ENCODE measurements at regions not wholly inside any gene's neighbourhood (a gene's known extent, or its start where the extent isn't known, plus 50 kb on each side); places are given as distances from the start of the nearest gene placed in this dataset.
"Not testable (repeated sequence)": the region's sequence is repeated elsewhere in the genome, so short reads cannot be mapped to it uniquely, and the experiment has no call there.

GRCh38 chr3:151675858-151676615 is 57.7 kb upstream of the AADACL2 start:
- H3K4me3 ChIP-seq (ENCODE audit: low read length): no peak overlapping the region
- H3K27ac ChIP-seq (ENCODE audit: low read length): no peak overlapping the region
- H3K79me2 ChIP-seq (ENCODE audit: low read length): no peaks in the 10 kb centered on the region
- no peaks in the 10 kb centered on the region for H3K36me3 ChIP-seq (ENCODE audit: insufficient read depth, low read length)
- no peaks in the 10 kb centered on the region for H3K9me2 ChIP-seq (replicated peaks; ENCODE audit: insufficient read depth, low read length)
- H4K20me1 ChIP-seq (ENCODE audit: insufficient read depth, low read depth, low read length): no peaks in the 10 kb centered on the region
- no peak overlapping the region for H2AFZ ChIP-seq (ENCODE audit: low read length)
- no peaks in the 10 kb centered on the region for H3K27me3 ChIP-seq (ENCODE audit: low read length)
- H3K9ac ChIP-seq (ENCODE audit: low read length): no peak overlapping the region
- H3K4me1 ChIP-seq (ENCODE audit: low read length): no peaks in the 10 kb centered on the region
- no peaks in the 10 kb centered on the region for H3K9me3 ChIP-seq (ENCODE audit: low read length)
- DNase-seq: no peak
- H3K4me2 ChIP-seq (ENCODE audit: low read depth, low read length, poor library complexity, severe bottlenecking): no peak overlapping the region

- H3K9me2 ChIP-seq (replicated peaks; ENCODE audit: insufficient read depth, low read length): no peaks in the 10 kb centered on the region
- H3K27me3 ChIP-seq (ENCODE audit: low read length): no peaks in the 10 kb centered on the region
- DNase-seq: no peak
- no peak overlapping the region for H3K4me3 ChIP-seq (ENCODE audit: low read length)
- no peaks in the 10 kb centered on the region for H3K9me3 ChIP-seq (ENCODE audit: low read length)
- no peaks in the 10 kb centered on the region for H3K4me1 ChIP-seq (ENCODE audit: low read length)
- no peak overlapping the region for H3K4me2 ChIP-seq (ENCODE audit: low read depth, low read length, poor library complexity, severe bottlenecking)
- no peaks in the 10 kb centered on the region for H3K36me3 ChIP-seq (ENCODE audit: insufficient read depth, low read length)
- H3K27ac ChIP-seq (ENCODE audit: low read length): no peak overlapping the region
- H3K9ac ChIP-seq (ENCODE audit: low read length): no peak overlapping the region
- H2AFZ ChIP-seq (ENCODE audit: low read length): no peak overlapping the region
- H3K79me2 ChIP-seq (ENCODE audit: low read length): no peaks in the 10 kb centered on the region
- H4K20me1 ChIP-seq (ENCODE audit: insufficient read depth, low read depth, low read length): no peaks in the 10 kb centered on the region
These were observed 59.8 kb upstream of the AADACL2 start for GRCh38 chr3:151673974-151674373.

GRCh38 chr3:151667762-151668161 is 66.0 kb upstream of the AADACL2 start:
- H3K27me3 ChIP-seq (ENCODE audit: low read length); H3K4me2 ChIP-seq (ENCODE audit: low read depth, low read length, poor library complexity, severe bottlenecking); H3K4me1 ChIP-seq (ENCODE audit: low read length); H4K20me1 ChIP-seq (ENCODE audit: insufficient read depth, low read depth, low read length); H3K36me3 ChIP-seq (ENCODE audit: insufficient read depth, low read length); H3K79me2 ChIP-seq (ENCODE audit: low read length); H3K4me3 ChIP-seq (ENCODE audit: low read length); H3K27ac ChIP-seq (ENCODE audit: low read length); H3K9me2 ChIP-seq (replicated peaks; ENCODE audit: insufficient read depth, low read length); H3K9ac ChIP-seq (ENCODE audit: low read length); DNase-seq; H3K9me3 ChIP-seq (ENCODE audit: low read length); H2AFZ ChIP-seq (ENCODE audit: low read length): not testable (repeated sequence)

GRCh38 chr3:151660885-151661284 is 72.8 kb upstream of the AADACL2 start:
- H3K9me3 ChIP-seq (ENCODE audit: low read length): no peaks in the 10 kb centered on the region
- no peaks in the 10 kb centered on the region for H3K9me2 ChIP-seq (replicated peaks; ENCODE audit: insufficient read depth, low read length)
- no peak overlapping the region for H3K4me3 ChIP-seq (ENCODE audit: low read length)
- H4K20me1 ChIP-seq (ENCODE audit: insufficient read depth, low read depth, low read length): no peaks in the 10 kb centered on the region
- DNase-seq: peak; percentile 57
- H3K27me3 ChIP-seq (ENCODE audit: low read length): no peaks in the 10 kb centered on the region
- H3K36me3 ChIP-seq (ENCODE audit: insufficient read depth, low read length): no peaks in the 10 kb centered on the region
- H3K4me2 ChIP-seq (ENCODE audit: low read depth, low read length, poor library complexity, severe bottlenecking): no peak overlapping the region
- H3K27ac ChIP-seq (ENCODE audit: low read length): no peak overlapping the region
- H3K4me1 ChIP-seq (ENCODE audit: low read length): no peaks in the 10 kb centered on the region
- no peak overlapping the region for H2AFZ ChIP-seq (ENCODE audit: low read length)
- H3K9ac ChIP-seq (ENCODE audit: low read length): no peak overlapping the region
- no peaks in the 10 kb centered on the region for H3K79me2 ChIP-seq (ENCODE audit: low read length)

GRCh38 chr3:151644986-151645385 is 88.7 kb upstream of the AADACL2 start:
- H2AFZ ChIP-seq (ENCODE audit: low read length): no peak overlapping the region
- no peaks in the 10 kb centered on the region for H4K20me1 ChIP-seq (ENCODE audit: insufficient read depth, low read depth, low read length)
- H3K27ac ChIP-seq (ENCODE audit: low read length): no peak overlapping the region
- no peaks in the 10 kb centered on the region for H3K9me2 ChIP-seq (replicated peaks; ENCODE audit: insufficient read depth, low read length)
- no peaks in the 10 kb centered on the region for H3K27me3 ChIP-seq (ENCODE audit: low read length)
- no peak for DNase-seq
- no peak overlapping the region for H3K9ac ChIP-seq (ENCODE audit: low read length)
- H3K79me2 ChIP-seq (ENCODE audit: low read length): no peaks in the 10 kb centered on the region
- H3K4me3 ChIP-seq (ENCODE audit: low read length): no peak overlapping the region
- no peak overlapping the region for H3K4me2 ChIP-seq (ENCODE audit: low read depth, low read length, poor library complexity, severe bottlenecking)
- no peaks in the 10 kb centered on the region for H3K9me3 ChIP-seq (ENCODE audit: low read length)
- H3K4me1 ChIP-seq (ENCODE audit: low read length): no peaks in the 10 kb centered on the region
- no peaks in the 10 kb centered on the region for H3K36me3 ChIP-seq (ENCODE audit: insufficient read depth, low read length)

GRCh38 chr3:151644020-151644620 is 89.6 kb upstream of the AADACL2 start:
- no peak for DNase-seq
- H4K20me1 ChIP-seq (ENCODE audit: insufficient read depth, low read depth, low read length): no peaks in the 10 kb centered on the region
- no peaks in the 10 kb centered on the region for H3K9me3 ChIP-seq (ENCODE audit: low read length)
- no peak overlapping the region for H3K4me3 ChIP-seq (ENCODE audit: low read length)
- no peaks in the 10 kb centered on the region for H3K9me2 ChIP-seq (replicated peaks; ENCODE audit: insufficient read depth, low read length)
- H3K36me3 ChIP-seq (ENCODE audit: insufficient read depth, low read length): no peaks in the 10 kb centered on the region
- no peaks in the 10 kb centered on the region for H3K79me2 ChIP-seq (ENCODE audit: low read length)
- H3K9ac ChIP-seq (ENCODE audit: low read length): no peak overlapping the region
- H3K27me3 ChIP-seq (ENCODE audit: low read length): no peaks in the 10 kb centered on the region
- no peak overlapping the region for H3K4me2 ChIP-seq (ENCODE audit: low read depth, low read length, poor library complexity, severe bottlenecking)
- no peaks in the 10 kb centered on the region for H3K4me1 ChIP-seq (ENCODE audit: low read length)
- H3K27ac ChIP-seq (ENCODE audit: low read length): no peak overlapping the region
- H2AFZ ChIP-seq (ENCODE audit: low read length): no peak overlapping the region

GRCh38 chr3:151639418-151639740 is 94.3 kb upstream of the AADACL2 start:
- Histone ChIP-seq H3K79me2 (ENCODE audit: low read length) (no peaks in the 10 kb centered on the region), H3K9me3 (ENCODE audit: low read length) (no peaks in the 10 kb centered on the region), H3K27me3 (ENCODE audit: low read length) (no peaks in the 10 kb centered on the region), H3K4me2 (ENCODE audit: low read depth, low read length, poor library complexity, severe bottlenecking) (no peak overlapping the region), H3K36me3 (ENCODE audit: insufficient read depth, low read length) (no peaks in the 10 kb centered on the region), H3K9ac (ENCODE audit: low read length) (no peak overlapping the region), H4K20me1 (ENCODE audit: insufficient read depth, low read depth, low read length) (no peaks in the 10 kb centered on the region), H2AFZ (ENCODE audit: low read length) (no peak overlapping the region), H3K4me1 (ENCODE audit: low read length) (no peaks in the 10 kb centered on the region), H3K4me3 (ENCODE audit: low read length) (no peak overlapping the region), H3K27ac (ENCODE audit: low read length) (no peak overlapping the region), H3K9me2 (replicated peaks; ENCODE audit: insufficient read depth, low read length) (no peaks in the 10 kb centered on the region)
- DNase-seq: no peak

GRCh38 chr3:151638555-151639417 is 94.9 kb upstream of the AADACL2 start:
- no peaks in the 10 kb centered on the region for H3K9me3 ChIP-seq (ENCODE audit: low read length)
- H3K4me3 ChIP-seq (ENCODE audit: low read length): no peak overlapping the region
- H3K36me3 ChIP-seq (ENCODE audit: insufficient read depth, low read length): no peaks in the 10 kb centered on the region
- H3K27me3 ChIP-seq (ENCODE audit: low read length): no peaks in the 10 kb centered on the region
- H3K27ac ChIP-seq (ENCODE audit: low read length): no peak overlapping the region
- no peak overlapping the region for H3K4me2 ChIP-seq (ENCODE audit: low read depth, low read length, poor library complexity, severe bottlenecking)
- H3K9ac ChIP-seq (ENCODE audit: low read length): no peak overlapping the region
- no peak overlapping the region for H2AFZ ChIP-seq (ENCODE audit: low read length)
- H3K9me2 ChIP-seq (replicated peaks; ENCODE audit: insufficient read depth, low read length): no peaks in the 10 kb centered on the region
- H3K4me1 ChIP-seq (ENCODE audit: low read length): no peaks in the 10 kb centered on the region
- no peak for DNase-seq
- H3K79me2 ChIP-seq (ENCODE audit: low read length): no peaks in the 10 kb centered on the region
- H4K20me1 ChIP-seq (ENCODE audit: insufficient read depth, low read depth, low read length): no peaks in the 10 kb centered on the region

All from Karpas-422 (cell line).